MM.1S (cell line): ENCODE measurements at regions not wholly inside any gene's neighbourhood (a gene's known extent, or its start where the extent isn't known, plus 50 kb on each side); places are given as distances from the start of the nearest gene placed in this dataset.

Experiments used
- EZH2 ChIP-seq: fragments of 300-600 bp; sonication (generic); optimal IDR thresholded peaks from 2 replicates; pipeline ENCODE3; 2017; ENCODE audit warnings: low read depth, mild to moderate bottlenecking, antibody characterized with exemption, low read length, mixed read lengths
- EZH2phosphoT487 ChIP-seq: fragments of 300-600 bp; sonication (generic); IDR thresholded peaks from 2 replicates; pipeline ENCODE4 v1.6.1; 2018; ENCODE audit warnings: antibody characterized with exemption, low read length
- TF ChIP-seq, protein P1 (sequence below): fragments of 300-600 bp; sonication (generic); IDR thresholded peaks from 2 replicates; pipeline ENCODE4 v1.5.1; 2016; ENCODE audit warnings: antibody characterized with exemption, low read length, mixed read lengths

DNA sequence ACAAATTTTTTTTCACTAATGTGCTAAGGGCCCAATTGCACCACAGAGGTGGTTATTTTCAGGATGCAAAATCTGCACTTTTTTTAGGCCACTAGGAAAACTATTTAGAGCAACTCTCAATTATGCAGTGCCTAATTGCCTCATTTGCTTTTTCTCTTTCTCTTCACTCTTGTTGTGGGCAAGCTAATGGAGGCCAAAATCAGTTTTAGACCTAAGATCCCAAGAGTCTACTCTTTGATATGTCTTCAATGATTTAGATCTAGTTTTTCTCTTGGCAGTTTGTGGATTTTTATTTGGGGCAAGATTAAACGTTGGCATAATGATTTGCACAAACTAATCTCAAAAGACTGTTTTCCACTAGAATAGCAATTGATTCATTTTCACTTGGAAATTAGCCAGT, 1996.9 kb downstream of the LRRC4C start:
- TF ChIP-seq EZH2 (no peak), EZH2phosphoT487 (no peak)
- TF ChIP-seq, protein P1, sequence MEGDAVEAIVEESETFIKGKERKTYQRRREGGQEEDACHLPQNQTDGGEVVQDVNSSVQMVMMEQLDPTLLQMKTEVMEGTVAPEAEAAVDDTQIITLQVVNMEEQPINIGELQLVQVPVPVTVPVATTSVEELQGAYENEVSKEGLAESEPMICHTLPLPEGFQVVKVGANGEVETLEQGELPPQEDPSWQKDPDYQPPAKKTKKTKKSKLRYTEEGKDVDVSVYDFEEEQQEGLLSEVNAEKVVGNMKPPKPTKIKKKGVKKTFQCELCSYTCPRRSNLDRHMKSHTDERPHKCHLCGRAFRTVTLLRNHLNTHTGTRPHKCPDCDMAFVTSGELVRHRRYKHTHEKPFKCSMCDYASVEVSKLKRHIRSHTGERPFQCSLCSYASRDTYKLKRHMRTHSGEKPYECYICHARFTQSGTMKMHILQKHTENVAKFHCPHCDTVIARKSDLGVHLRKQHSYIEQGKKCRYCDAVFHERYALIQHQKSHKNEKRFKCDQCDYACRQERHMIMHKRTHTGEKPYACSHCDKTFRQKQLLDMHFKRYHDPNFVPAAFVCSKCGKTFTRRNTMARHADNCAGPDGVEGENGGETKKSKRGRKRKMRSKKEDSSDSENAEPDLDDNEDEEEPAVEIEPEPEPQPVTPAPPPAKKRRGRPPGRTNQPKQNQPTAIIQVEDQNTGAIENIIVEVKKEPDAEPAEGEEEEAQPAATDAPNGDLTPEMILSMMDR: no peak
